H1 (cell line): ENCODE measurements at regions not wholly inside any gene's neighbourhood (a gene's known extent, or its start where the extent isn't known, plus 50 kb on each side); places are given as distances from the start of the nearest gene placed in this dataset.

Experiments
- ATF3 ChIP-seq: IDR thresholded peaks from 2 replicates; pipeline ENCODE4 v1.6.1; 2011; ENCODE audit warnings: low read depth, mild to moderate bottlenecking, low read length; ENCODE audit not compliant: insufficient read depth
- EZH2 ChIP-seq: fragments of 200-600 bp; sonication (generic); IDR thresholded peaks from 2 replicates; pipeline ENCODE4 v1.7.1; 2012; ENCODE audit warnings: low read depth, mild to moderate bottlenecking, moderate library complexity, low read length, inconsistent platforms; ENCODE audit not compliant: severe bottlenecking
- TAF1 ChIP-seq: IDR thresholded peaks from 2 replicates; pipeline ENCODE4 v1.6.1; 2011; ENCODE audit warnings: mild to moderate bottlenecking, low read depth, low read length

GRCh38 chr19:23565256-23565655, 121.8 kb downstream of the ZNF675 start (continued):
- TF ChIP-seq EZH2 (no peak), TAF1 (no peak), ATF3 (no peak)
